Lung microvascular endothelial cell (primary cell): ENCODE measurements at regions not wholly inside any gene's neighbourhood (a gene's known extent, or its start where the extent isn't known, plus 50 kb on each side); places are given as distances from the start of the nearest gene placed in this dataset.

Experiments
- DNase-seq, 2 donors: peaks; one replicate each; pipeline versions ENCODE4 v3.0.0 to v3.0.0-alpha.2; 2010; ENCODE audit warnings: low read depth in 2 of 2

DNA sequence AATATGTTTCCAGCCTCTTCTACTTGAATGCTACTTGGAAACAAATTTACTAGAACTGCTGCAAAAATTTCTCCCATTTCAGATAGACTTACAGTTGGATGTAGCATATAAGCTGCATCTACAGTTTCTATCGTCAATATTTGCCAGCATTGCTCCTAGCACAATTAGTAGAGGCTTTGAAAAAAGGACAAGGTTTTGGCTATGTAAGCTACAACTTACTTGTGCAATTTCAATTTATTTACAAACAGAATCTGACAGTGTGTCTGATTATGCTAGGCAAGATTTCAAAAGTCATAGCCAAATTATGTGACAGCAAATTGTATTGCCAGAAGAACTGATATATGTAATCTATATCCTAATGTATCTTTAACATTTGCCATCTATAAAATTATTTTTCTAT, 628.4 kb upstream of the FAM174A start:
- DNase-seq, result no peak

GRCh38 chr5:99901972-99902371, 633.2 kb upstream of the FAM174A start:
- no peak for DNase-seq

DNA sequence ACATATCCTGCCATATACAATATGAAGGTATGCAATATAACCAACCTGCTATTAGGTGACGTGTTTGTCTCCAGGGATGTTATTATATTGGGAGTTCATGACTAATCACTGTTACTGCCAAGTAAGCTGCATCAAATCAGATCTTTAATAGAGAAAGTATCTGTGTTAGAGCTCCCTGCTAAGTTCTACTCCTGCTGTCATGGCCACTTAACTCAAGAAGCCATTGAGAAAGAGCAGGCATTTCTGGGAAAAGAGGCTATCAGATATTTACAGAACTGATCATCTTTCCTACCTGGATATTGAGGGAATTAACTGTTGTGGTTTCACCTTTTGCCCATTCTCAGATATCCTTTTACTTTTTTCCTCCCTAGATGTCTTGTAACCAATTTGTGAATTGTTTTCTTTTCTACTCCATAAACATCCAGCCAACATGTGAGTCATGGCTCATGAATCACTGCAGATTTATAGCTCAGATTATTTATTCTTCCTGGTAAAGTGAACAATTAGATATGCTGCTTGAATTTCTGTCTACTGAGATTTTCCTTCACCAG, 634.8 kb upstream of the FAM174A start:
- peak in 1 of 2 donors; percentile 5 for DNase-seq

DNA sequence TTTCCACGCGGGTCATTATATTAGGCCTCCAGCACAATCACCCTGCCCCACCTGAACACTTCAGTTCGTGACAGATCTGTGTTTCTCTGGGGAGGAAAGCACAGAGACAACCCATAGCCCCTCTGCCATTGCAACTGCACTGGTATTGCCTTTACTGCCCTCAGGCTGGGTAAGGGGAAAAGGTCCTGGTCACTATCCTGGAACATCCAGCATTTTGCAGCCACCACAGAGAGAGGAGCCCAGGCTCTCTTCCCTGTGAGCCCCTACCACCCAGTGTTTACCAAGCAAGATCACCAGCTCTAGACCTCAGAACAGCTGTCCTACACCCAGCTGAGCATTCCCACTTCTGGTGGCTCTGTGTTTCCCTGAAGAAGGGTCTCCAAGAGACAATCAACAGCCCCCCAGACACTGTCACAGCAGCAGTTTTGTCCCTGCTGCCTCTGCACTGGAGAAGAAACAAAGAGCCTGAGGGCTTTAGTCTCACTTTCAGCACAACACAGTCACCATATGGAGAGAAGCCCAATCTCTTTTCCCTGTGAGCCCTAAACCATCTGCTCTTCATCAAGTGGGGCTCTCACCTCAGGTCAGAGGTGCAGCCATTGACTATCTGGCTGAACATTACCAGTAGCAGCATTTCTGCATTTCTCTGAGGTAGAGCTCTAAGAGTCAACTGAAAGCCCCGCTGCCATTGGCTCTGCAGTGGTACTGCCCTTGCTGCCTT, 655.2 kb upstream of the FAM174A start:
- DNase-seq, result no peak

- DNase-seq, result no peak
Observed at GRCh38 chr5:99878830-99879229, 656.3 kb upstream of the FAM174A start.

DNA sequence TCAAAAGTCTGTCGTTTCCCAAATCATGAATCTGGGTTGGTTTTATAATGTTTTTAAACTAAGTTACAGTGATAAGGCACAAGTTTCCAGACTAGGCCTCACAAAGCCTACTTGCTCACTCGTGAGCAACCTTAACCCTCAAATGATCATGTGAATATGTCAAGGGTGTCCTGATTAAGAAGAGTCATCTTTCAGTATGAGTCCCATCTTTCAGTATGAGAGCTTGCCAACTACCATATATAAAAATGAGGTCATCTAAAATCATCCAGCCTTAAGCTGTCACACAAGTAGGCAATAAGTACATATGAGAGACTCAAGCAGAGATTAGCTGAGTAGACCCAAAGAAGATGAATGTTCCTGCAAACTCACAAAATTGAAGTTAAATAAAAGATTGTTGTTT, 668.4 kb upstream of the FAM174A start:
- no peak for DNase-seq

DNA sequence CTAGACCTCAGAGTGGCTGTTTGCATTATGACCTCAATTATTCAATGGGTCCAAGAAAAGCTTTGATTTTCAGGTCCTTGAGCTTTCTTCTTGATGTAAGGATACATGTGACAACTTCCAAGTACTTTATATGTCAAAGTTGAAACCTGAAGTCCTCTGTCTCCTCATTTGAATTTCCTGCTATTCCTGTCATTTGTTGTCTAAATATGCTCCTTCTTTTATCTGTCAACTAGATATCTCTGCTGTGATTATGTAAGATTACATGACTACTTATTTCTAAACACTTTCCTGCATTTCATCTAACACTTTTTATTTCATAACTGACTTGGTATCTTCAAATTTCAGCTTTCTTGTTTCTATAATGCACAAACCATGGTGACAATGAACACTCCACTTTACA, 670.0 kb upstream of the FAM174A start:
- no peak for DNase-seq

DNA sequence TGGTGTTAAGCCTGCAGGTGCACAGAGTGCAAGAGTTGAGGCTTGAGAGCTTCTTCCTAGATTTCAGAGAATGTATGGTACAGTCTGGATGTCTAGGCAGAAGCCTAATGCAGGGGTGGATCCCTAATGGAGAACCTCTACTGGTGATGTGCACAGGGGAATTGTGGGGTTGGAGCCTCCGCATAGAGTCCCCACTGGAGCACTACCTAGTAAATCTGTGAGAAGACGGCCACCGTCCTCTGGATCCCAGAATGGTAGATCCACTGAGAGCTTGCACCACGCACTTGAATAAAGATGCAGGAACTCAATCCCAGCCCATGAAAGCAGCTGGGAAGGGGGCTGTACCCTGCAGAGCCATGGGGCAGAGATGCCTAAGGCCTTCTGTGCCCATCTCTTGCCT, 699.4 kb upstream of the FAM174A start:
- no peak for DNase-seq

- no peak for DNase-seq
Observed at GRCh38 chr5:99827136-99827535, 708.0 kb upstream of the FAM174A start.

GRCh38 chr5:99817796-99818195, 717.4 kb upstream of the FAM174A start:
- no peak for DNase-seq

GRCh38 chr5:99814321-99815063, 720.7 kb upstream of the FAM174A start:
- DNase-seq, result no peak

DNA sequence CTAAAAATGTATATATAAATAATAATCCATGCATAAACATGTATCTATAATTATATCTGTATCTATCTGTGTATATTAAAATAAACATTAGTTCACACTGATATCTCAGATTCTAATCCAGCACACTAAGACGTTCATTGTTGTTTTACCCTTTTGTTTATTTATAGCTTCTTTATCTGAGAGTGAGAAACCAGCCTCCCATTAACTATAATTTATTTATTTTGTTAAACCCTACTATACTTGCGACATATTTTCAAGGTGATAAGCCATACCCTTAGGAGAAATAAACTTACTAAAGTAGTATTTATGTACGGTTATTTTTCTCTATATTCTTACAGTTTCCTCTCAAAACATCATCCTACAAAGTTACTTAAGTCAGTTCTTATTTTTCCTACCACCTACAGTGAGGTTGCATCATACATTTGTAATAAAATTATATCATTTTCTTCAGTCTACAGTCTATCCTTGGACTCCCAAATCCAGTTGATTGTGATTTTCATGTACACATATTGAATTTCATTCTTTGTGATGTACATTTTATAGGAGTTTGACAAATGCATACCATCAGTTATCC, 726.4 kb upstream of the FAM174A start:
- no peak for DNase-seq

GRCh38 chr5:99807346-99807745, 727.8 kb upstream of the FAM174A start:
- no peak for DNase-seq

GRCh38 chr5:99795031-99795430, 740.1 kb upstream of the FAM174A start:
- no peak for DNase-seq

DNA sequence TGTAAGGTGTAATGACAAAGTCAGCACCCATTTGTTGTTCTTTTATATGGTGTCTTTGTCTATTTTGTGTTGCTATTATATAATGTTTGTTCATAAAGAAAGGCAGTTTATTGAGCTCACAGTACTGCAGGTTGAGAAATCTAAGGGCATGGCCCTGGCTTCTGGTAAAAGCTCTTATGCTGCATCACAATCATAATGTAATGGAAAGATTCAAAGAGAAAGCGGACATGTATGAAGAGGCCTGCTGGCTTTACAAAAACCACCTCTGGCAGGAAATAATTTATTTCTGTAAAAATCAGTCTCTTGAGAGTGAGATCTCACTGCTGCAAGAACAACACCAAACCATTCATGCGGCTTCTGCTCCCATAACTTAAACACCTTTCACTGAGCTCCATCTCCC, 746.7 kb upstream of the FAM174A start:
- no peak for DNase-seq

GRCh38 chr5:99775189-99775588, 760.0 kb upstream of the FAM174A start:
- DNase-seq, result no peak

GRCh38 chr5:99773290-99773689, 761.9 kb upstream of the FAM174A start:
- DNase-seq, result no peak

DNA sequence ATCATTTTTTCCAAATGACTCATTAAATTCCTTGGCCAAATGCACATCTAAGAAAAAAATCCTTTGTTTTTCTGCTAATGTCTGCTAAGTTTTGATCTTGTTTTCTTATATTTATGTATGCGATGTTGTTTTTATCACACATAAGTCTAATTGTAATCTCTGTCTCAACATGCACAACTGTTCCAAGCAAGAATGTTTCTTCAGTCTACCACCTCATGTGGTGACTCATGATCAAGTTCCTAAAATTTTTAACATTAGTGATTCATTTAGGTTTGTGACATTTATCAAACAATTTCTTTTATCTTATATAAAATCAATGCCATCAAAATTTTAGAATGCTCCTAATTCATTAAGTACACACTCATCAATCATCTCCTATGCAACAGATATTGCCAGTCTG, 763.9 kb upstream of the FAM174A start:
- DNase-seq, result no peak

DNA sequence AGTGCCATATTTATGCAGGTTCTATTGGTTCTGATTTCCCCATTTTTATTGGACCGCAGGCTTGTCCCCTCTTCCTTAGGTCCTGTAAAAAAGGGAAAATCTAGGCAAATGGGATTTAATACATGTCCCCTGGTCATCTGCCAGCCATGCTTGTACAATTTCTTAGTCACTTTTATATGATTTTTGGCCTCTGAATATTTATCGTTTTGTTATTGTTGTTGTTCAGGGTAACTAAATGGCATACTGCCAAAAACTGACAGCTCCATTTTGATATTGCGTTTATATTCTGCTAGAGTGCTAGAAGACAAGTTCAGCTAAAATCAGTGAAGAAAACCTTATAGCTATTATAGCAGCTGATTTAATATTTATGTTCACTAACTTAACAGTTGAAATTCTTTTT, 770.2 kb upstream of the FAM174A start:
- peak in 1 of 2 donors; percentile 20 for DNase-seq

GRCh38 chr5:99763021-99763774, 772.0 kb upstream of the FAM174A start:
- no peak for DNase-seq

- DNase-seq, result no peak
Observed at GRCh38 chr5:99747342-99747741, 787.8 kb upstream of the FAM174A start.

DNA sequence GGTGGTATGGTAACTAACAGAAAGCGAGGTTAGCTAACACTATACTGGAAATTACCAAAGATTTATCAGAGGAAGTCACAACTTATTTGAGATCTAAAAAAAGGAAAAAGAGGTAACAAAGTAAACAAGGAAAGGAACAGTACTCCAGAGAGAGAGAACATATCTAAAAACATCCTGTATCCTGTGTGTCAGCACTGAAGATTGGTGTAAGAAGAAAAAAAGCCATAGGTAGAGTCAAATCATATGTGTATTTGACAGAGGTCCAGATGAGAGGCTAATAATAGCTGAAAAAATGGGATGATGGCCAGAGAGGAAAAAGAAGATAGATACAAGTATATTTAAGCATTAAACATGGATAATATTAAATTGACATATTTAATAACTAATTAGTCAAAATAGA, 802.0 kb upstream of the FAM174A start:
- DNase-seq, result peak in 1 of 2 donors; percentile 8
